A673 (cell line): ENCODE measurements at regions not wholly inside any gene's neighbourhood (a gene's known extent, or its start where the extent isn't known, plus 50 kb on each side); places are given as distances from the start of the nearest gene placed in this dataset.

ENCODE experiments used
- EZH2 ChIP-seq: fragments of 200-600 bp; sonication (generic); IDR thresholded peaks from 2 replicates; pipeline ENCODE4 v1.6.1; 2017; ENCODE audit warnings: borderline replicate concordance, low read depth, mild to moderate bottlenecking, mixed read lengths, antibody characterized with exemption, low read length; ENCODE audit not compliant: poor library complexity, severe bottlenecking
- TF ChIP-seq, protein P1 (sequence below): fragments of 300-800, 200-600 bp; sonication (generic); conservative IDR thresholded peaks from 2 replicates; pipeline ENCODE4 v1.5.1; 2017; ENCODE audit warnings: low read depth, mild to moderate bottlenecking, antibody characterized with exemption, low read length, moderate library complexity, mixed read lengths

DNA sequence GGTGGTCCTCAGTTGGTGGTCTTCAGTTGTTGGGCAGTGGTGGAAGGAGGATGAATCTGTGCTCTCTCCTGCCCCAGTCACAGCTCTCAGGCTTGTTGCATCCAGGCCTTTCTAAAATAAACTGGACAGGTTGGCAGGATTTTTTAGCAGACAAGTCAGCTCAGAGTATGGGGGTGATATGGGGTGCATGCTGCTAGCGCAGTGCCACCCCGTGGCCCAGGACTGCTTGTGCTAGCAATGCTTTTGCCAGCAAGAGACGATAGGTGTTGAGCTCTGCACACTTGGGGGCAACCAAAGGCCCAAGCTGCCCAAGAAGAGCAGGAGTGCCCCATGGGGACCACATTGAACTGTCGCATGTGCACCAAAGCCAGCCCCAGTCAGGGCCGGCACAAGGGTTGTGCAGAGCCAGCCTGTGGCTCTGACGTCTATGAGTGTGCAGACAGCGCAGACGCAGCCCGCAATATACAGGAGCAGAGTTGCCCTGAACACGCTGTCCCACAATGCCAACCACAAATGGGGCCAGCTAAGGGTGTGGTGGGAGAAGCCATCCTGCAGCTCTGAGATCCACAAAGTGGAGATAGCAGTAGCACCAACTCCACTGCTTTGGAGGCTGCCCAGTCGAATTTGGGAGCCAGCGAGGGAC, 49.8 kb upstream of the PDSS1 start:
- TF ChIP-seq, protein P1, sequence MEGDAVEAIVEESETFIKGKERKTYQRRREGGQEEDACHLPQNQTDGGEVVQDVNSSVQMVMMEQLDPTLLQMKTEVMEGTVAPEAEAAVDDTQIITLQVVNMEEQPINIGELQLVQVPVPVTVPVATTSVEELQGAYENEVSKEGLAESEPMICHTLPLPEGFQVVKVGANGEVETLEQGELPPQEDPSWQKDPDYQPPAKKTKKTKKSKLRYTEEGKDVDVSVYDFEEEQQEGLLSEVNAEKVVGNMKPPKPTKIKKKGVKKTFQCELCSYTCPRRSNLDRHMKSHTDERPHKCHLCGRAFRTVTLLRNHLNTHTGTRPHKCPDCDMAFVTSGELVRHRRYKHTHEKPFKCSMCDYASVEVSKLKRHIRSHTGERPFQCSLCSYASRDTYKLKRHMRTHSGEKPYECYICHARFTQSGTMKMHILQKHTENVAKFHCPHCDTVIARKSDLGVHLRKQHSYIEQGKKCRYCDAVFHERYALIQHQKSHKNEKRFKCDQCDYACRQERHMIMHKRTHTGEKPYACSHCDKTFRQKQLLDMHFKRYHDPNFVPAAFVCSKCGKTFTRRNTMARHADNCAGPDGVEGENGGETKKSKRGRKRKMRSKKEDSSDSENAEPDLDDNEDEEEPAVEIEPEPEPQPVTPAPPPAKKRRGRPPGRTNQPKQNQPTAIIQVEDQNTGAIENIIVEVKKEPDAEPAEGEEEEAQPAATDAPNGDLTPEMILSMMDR, result no peak
- no peak for TF ChIP-seq EZH2
